ENCODE measurements at regions not wholly inside any gene's neighbourhood (a gene's known extent, or its start where the extent isn't known, plus 50 kb on each side); places are given as distances from the start of the nearest gene placed in this dataset.

- peaks cover 7% of the 10 kb centered on the region for H3K9me3 Mint-ChIP-seq (ENCODE audit: low read depth, unreplicated experiment)
- DNase-seq, result no peak
- H3K27ac Mint-ChIP-seq (ENCODE audit: unreplicated experiment), result no peak overlapping the region
- intact Hi-C loops (cut with micrococcal nuclease; ENCODE audit: unreplicated experiment), result no loop called here
- no TSS peak for BruUV-seq (replicated peaks)
- H3K36me3 Mint-ChIP-seq (ENCODE audit: insufficient read depth, unreplicated experiment), result no peaks in the 10 kb centered on the region
- CTCF ChIA-PET, result no interaction called here
- H3K4me1 Mint-ChIP-seq (ENCODE audit: low read depth, unreplicated experiment), result no peaks in the 10 kb centered on the region
- TF ChIP-seq, protein P1, sequence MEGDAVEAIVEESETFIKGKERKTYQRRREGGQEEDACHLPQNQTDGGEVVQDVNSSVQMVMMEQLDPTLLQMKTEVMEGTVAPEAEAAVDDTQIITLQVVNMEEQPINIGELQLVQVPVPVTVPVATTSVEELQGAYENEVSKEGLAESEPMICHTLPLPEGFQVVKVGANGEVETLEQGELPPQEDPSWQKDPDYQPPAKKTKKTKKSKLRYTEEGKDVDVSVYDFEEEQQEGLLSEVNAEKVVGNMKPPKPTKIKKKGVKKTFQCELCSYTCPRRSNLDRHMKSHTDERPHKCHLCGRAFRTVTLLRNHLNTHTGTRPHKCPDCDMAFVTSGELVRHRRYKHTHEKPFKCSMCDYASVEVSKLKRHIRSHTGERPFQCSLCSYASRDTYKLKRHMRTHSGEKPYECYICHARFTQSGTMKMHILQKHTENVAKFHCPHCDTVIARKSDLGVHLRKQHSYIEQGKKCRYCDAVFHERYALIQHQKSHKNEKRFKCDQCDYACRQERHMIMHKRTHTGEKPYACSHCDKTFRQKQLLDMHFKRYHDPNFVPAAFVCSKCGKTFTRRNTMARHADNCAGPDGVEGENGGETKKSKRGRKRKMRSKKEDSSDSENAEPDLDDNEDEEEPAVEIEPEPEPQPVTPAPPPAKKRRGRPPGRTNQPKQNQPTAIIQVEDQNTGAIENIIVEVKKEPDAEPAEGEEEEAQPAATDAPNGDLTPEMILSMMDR (IDR thresholded peaks at IDR 0.05; ENCODE audit: unreplicated experiment), result no peak
- peaks cover 28% of the 10 kb centered on the region for H3K27me3 Mint-ChIP-seq (ENCODE audit: unreplicated experiment)
- H3K4me3 Mint-ChIP-seq (ENCODE audit: low read depth, unreplicated experiment), result no peak overlapping the region
Observed at GRCh38 chr5:8418049-8418426, 549.1 kb downstream of the MTRR start.

GRCh38 chr5:8429778-8430758, 561.1 kb downstream of the MTRR start:
- Mint-ChIP-seq H3K36me3 (ENCODE audit: insufficient read depth, unreplicated experiment) (no peaks in the 10 kb centered on the region), H3K27me3 (ENCODE audit: unreplicated experiment) (no peaks in the 10 kb centered on the region), H3K9me3 (ENCODE audit: low read depth, unreplicated experiment) (peaks cover 3% of the 10 kb centered on the region), H3K27ac (ENCODE audit: unreplicated experiment) (no peak overlapping the region), H3K4me3 (ENCODE audit: low read depth, unreplicated experiment) (no peak overlapping the region), H3K4me1 (ENCODE audit: low read depth, unreplicated experiment) (no peaks in the 10 kb centered on the region)
- intact Hi-C loops (cut with micrococcal nuclease; ENCODE audit: unreplicated experiment), result no loop called here
- CTCF ChIA-PET, result no interaction called here
- BruUV-seq (replicated peaks), result no TSS peak
- no peak for DNase-seq
- TF ChIP-seq, protein P1 (IDR thresholded peaks at IDR 0.05; ENCODE audit: unreplicated experiment), result no peak

DNA sequence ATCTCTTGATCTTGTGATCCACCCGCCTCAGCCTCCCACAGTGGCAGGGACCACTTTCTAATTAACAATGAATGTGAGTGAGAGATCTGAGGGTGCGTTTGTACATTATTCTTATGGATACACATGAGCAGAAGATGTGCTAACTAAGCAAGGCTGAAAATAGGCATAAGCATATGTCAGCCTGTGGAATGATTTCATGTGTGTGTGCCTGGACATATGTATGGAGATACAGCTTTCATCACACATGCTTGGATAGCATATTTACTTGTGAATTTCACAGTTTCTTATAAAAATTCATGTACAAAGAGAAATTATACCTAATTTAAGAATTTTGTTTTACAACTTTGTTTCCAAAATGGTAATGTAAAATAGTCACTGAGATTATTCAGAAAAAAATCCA, 565.6 kb downstream of the MTRR start:
- TF ChIP-seq, protein P1 (IDR thresholded peaks at IDR 0.05; ENCODE audit: unreplicated experiment), result no peak
- H3K36me3 Mint-ChIP-seq (ENCODE audit: insufficient read depth, unreplicated experiment), result no peaks in the 10 kb centered on the region
- intact Hi-C loops (cut with micrococcal nuclease; ENCODE audit: unreplicated experiment), result no loop called here
- CTCF ChIA-PET, result interaction anchor here (0.7 kb wide), 1 partner anchor 18 kb away, joined by 3 read pairs; no protein-coding TSS in a partner anchor
- H3K4me1 Mint-ChIP-seq (ENCODE audit: low read depth, unreplicated experiment), result no peaks in the 10 kb centered on the region
- H3K27ac Mint-ChIP-seq (ENCODE audit: unreplicated experiment), result no peak overlapping the region
- H3K4me3 Mint-ChIP-seq (ENCODE audit: low read depth, unreplicated experiment), result no peak overlapping the region
- BruUV-seq (replicated peaks), result no TSS peak
- no peaks in the 10 kb centered on the region for H3K27me3 Mint-ChIP-seq (ENCODE audit: unreplicated experiment)
- no peak for DNase-seq
- peaks cover 3% of the 10 kb centered on the region for H3K9me3 Mint-ChIP-seq (ENCODE audit: low read depth, unreplicated experiment)

GRCh38 chr5:8436924-8437323, 568.0 kb downstream of the MTRR start:
- Mint-ChIP-seq H3K27ac (ENCODE audit: unreplicated experiment) (no peak overlapping the region), H3K4me3 (ENCODE audit: low read depth, unreplicated experiment) (no peak overlapping the region), H3K27me3 (ENCODE audit: unreplicated experiment) (peaks cover 11% of the 10 kb centered on the region), H3K4me1 (ENCODE audit: low read depth, unreplicated experiment) (no peaks in the 10 kb centered on the region), H3K9me3 (ENCODE audit: low read depth, unreplicated experiment) (peaks cover 3% of the 10 kb centered on the region), H3K36me3 (ENCODE audit: insufficient read depth, unreplicated experiment) (no peaks in the 10 kb centered on the region)
- CTCF ChIA-PET, result no interaction called here
- DNase-seq, result no peak
- BruUV-seq (replicated peaks), result no TSS peak
- TF ChIP-seq, protein P1 (IDR thresholded peaks at IDR 0.05; ENCODE audit: unreplicated experiment), result no peak
- intact Hi-C loops (cut with micrococcal nuclease; ENCODE audit: unreplicated experiment), result no loop called here
